IMR-90 (cell line): ENCODE measurements at regions not wholly inside any gene's neighbourhood (a gene's known extent, or its start where the extent isn't known, plus 50 kb on each side); places are given as distances from the start of the nearest gene placed in this dataset.
"Not testable (repeated sequence)": the region's sequence is repeated elsewhere in the genome, so short reads cannot be mapped to it uniquely, and the experiment has no call there.

ENCODE experiments used
- CEBPB ChIP-seq: IDR thresholded peaks from 2 replicates; pipeline ENCODE4 v1.6.1; 2012; ENCODE audit warnings: low read depth, low read length, improper control_type of control experiment
- CTCF ChIP-seq: conservative IDR thresholded peaks from 2 replicates; pipeline ENCODE4 v1.5.1; 2012; ENCODE audit warnings: mild to moderate bottlenecking, low read depth, low read length, improper control_type of control experiment
- MAFK ChIP-seq: IDR thresholded peaks from 2 replicates; pipeline ENCODE4 v1.6.1; 2012; ENCODE audit warnings: low read depth, low read length, improper control_type of control experiment
- MAZ ChIP-seq: IDR thresholded peaks from 2 replicates; pipeline ENCODE4 v1.6.1; 2012; ENCODE audit warnings: low read depth, mild to moderate bottlenecking, low read length, improper control_type of control experiment, moderate library complexity, borderline replicate concordance
- POLR2A ChIP-seq: IDR thresholded peaks from 2 replicates; pipeline ENCODE4 v1.6.1; 2012; ENCODE audit warnings: mild to moderate bottlenecking, low read depth, low read length
- RCOR1 ChIP-seq: IDR thresholded peaks from 2 replicates; pipeline ENCODE4 v1.6.1; 2012; ENCODE audit warnings: mild to moderate bottlenecking, low read length, improper control_type of control experiment; ENCODE audit not compliant: insufficient replicate concordance
- SMC3 ChIP-seq: fragments of 150-350 bp; IDR thresholded peaks from 2 replicates; pipeline ENCODE4 v1.6.1; 2016; ENCODE audit warnings: low read depth, mild to moderate bottlenecking, antibody characterized with exemption, low read length, moderate library complexity
- TF ChIP-seq, protein P1 (sequence below): fragments of 150-350 bp; IDR thresholded peaks from 2 replicates; pipeline ENCODE4 v1.6.1; 2017; ENCODE audit warnings: mild to moderate bottlenecking, antibody characterized with exemption, low read length, low read depth

GRCh38 chr20:47912165-47912564 is 126.9 kb upstream of the SULF2 start:
- TF ChIP-seq, protein P1, sequence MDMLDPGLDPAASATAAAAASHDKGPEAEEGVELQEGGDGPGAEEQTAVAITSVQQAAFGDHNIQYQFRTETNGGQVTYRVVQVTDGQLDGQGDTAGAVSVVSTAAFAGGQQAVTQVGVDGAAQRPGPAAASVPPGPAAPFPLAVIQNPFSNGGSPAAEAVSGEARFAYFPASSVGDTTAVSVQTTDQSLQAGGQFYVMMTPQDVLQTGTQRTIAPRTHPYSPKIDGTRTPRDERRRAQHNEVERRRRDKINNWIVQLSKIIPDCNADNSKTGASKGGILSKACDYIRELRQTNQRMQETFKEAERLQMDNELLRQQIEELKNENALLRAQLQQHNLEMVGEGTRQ: not testable (repeated sequence)
- not testable (repeated sequence) for TF ChIP-seq RCOR1, CTCF, MAFK, POLR2A, SMC3, CEBPB, MAZ
